ENCODE measurements at regions not wholly inside any gene's neighbourhood (a gene's known extent, or its start where the extent isn't known, plus 50 kb on each side); places are given as distances from the start of the nearest gene placed in this dataset.

GRCh38 chr15:66646799-66647198 is 55.2 kb upstream of the SMAD6 start:
- TF ChIP-seq ZNF121 (CRISPR knock-in tag; IDR thresholded peaks at IDR 0.05): no peak
- no peak for TF ChIP-seq CTCF (IDR thresholded peaks at IDR 0.05)
- no peak for TF ChIP-seq CREM (CRISPR knock-in tag; IDR thresholded peaks at IDR 0.05)
- no peak for TF ChIP-seq NR1H2 (CRISPR knock-in tag; IDR thresholded peaks at IDR 0.05)
- no peak for TF ChIP-seq MAX (CRISPR knock-in tag; IDR thresholded peaks at IDR 0.05)
- TF ChIP-seq SP1 (CRISPR knock-in tag; conservative IDR thresholded peaks at IDR 0.05): no peak
- no peak for TF ChIP-seq RORB (CRISPR knock-in tag; IDR thresholded peaks at IDR 0.05)
- no peak for TF ChIP-seq FOXP1 (CRISPR knock-in tag; IDR thresholded peaks at IDR 0.05; ENCODE audit: borderline replicate concordance)
- TF ChIP-seq KAT7 (CRISPR knock-in tag; IDR thresholded peaks at IDR 0.05; ENCODE audit: borderline replicate concordance): no peak
- TF ChIP-seq HMGXB4 (CRISPR knock-in tag; IDR thresholded peaks at IDR 0.05): no peak
- no peak for TF ChIP-seq CREB1 (CRISPR knock-in tag; IDR thresholded peaks at IDR 0.05)
- TF ChIP-seq USF2 (CRISPR knock-in tag; IDR thresholded peaks at IDR 0.05): no peak
- no peak for TF ChIP-seq ATF3 (CRISPR knock-in tag; conservative IDR thresholded peaks at IDR 0.05)
- TF ChIP-seq ESRRA (CRISPR knock-in tag; IDR thresholded peaks at IDR 0.05; ENCODE audit: borderline replicate concordance): no peak

Data from WTC11 (cell line).